Vagina (tissue), 2 donors: ENCODE measurements at regions not wholly inside any gene's neighbourhood (a gene's known extent, or its start where the extent isn't known, plus 50 kb on each side); places are given as distances from the start of the nearest gene placed in this dataset.

Source experiments
- POLR2A ChIP-seq, 2 donors: fragments of 450-650 bp; IDR thresholded peaks; one replicate each; pipeline ENCODE4 v1.6.1; 2017; ENCODE audit warnings: antibody characterized with exemption in 2 of 2, mild to moderate bottlenecking in 2 of 2, moderate library complexity in 2 of 2
- POLR2AphosphoS5 ChIP-seq, 2 donors: sonication (generic); formaldehyde crosslinking; IDR thresholded peaks; one replicate each; pipeline ENCODE4 v1.9.0; 2017; ENCODE audit warnings: antibody characterized with exemption in 2 of 2, mild to moderate bottlenecking in 2 of 2, low read depth in 1 of 2; ENCODE audit not compliant: insufficient read depth in 1 of 2
- TF ChIP-seq, protein P1 (sequence below), 3 experiments: fragments of 450-650 bp in 2 of 3; fragments of 200-600 bp in 1 of 3; sonication (generic) in 1 of 3; IDR thresholded peaks; one replicate each; pipeline ENCODE4 v1.5.1; 2017 to 2019; ENCODE audit warnings: antibody characterized with exemption in 3 of 3, mild to moderate bottlenecking in 2 of 3, moderate library complexity in 2 of 3

DNA sequence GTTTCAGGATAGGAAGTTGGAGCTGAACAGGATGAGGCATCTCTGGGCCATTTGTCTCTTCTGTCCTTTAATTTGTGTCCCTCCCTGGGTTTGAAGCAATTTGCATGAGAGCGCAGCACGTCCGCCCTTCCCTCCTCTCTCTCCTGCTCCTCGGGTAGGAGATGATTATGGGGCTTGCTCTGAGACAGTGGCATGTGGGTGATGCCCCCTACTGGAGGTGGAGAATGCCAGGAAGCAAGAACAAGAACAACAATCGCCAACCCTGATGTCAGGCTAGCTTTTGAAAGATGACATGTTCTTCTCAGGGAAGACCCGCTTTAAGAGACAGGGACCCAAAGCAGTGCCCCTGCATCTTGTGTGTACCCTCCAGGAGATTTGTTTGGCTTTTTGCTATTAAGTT lies 63.9 kb upstream of the LOXL4 start:
- TF ChIP-seq, protein P1, sequence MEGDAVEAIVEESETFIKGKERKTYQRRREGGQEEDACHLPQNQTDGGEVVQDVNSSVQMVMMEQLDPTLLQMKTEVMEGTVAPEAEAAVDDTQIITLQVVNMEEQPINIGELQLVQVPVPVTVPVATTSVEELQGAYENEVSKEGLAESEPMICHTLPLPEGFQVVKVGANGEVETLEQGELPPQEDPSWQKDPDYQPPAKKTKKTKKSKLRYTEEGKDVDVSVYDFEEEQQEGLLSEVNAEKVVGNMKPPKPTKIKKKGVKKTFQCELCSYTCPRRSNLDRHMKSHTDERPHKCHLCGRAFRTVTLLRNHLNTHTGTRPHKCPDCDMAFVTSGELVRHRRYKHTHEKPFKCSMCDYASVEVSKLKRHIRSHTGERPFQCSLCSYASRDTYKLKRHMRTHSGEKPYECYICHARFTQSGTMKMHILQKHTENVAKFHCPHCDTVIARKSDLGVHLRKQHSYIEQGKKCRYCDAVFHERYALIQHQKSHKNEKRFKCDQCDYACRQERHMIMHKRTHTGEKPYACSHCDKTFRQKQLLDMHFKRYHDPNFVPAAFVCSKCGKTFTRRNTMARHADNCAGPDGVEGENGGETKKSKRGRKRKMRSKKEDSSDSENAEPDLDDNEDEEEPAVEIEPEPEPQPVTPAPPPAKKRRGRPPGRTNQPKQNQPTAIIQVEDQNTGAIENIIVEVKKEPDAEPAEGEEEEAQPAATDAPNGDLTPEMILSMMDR (IDR thresholded peaks at IDR 0.05) = no peak
- TF ChIP-seq POLR2A (IDR thresholded peaks at IDR 0.05) (no peak), POLR2AphosphoS5 (IDR thresholded peaks at IDR 0.05; ENCODE audit: insufficient read depth in 1 of 2, low read depth in 1 of 2) (no peak)
